GM21423 (cell line): ENCODE measurements at regions not wholly inside any gene's neighbourhood (a gene's known extent, or its start where the extent isn't known, plus 50 kb on each side); places are given as distances from the start of the nearest gene placed in this dataset.

Experiments
- ATAC-seq: cut with Tn5 transposase; IDR thresholded peaks from one replicate; pipeline ENCODE4 v1.9.1; 2021; ENCODE audit warnings: mild to moderate bottlenecking, moderate library complexity; ENCODE audit not compliant: unreplicated experiment

DNA sequence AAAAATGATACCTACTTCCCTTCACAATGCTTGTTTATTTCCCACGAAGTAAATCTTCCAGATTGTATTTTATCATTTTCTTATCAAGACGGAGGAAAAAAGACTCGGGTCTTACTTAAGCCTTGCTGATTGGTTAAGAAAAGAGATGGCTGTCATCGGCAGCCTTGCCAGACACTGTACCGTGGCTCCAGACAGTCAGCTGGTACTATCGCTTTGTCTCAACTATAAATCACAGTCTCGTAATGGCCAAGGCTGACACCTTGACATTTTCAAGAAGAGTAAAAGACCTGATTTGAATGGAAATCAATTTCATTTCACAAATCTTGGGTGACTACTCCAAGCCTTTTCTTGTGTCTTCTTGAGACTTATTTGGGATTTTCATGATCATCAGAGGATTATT, 868.0 kb downstream of the USP25 start:
- ATAC-seq = no peak

DNA sequence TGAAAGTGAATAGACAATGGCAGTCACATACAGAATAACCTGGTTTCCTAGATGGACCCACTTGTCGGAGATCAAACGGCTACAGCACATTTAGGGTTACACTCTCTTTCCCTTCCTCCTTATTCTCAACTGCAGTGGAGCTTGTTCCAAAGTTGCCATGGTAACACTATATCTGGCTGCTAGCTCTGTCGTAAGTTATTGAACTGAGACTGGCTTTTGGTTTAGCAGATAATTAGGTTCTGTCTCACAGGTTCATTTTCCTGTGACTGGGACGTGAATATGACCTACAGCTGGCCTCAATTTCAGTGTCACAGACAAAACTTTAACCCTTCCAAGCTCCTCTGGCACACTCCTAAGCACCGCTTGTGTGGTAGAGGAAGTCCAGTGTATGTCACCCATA, 875.8 kb downstream of the USP25 start:
- no peak for ATAC-seq

DNA sequence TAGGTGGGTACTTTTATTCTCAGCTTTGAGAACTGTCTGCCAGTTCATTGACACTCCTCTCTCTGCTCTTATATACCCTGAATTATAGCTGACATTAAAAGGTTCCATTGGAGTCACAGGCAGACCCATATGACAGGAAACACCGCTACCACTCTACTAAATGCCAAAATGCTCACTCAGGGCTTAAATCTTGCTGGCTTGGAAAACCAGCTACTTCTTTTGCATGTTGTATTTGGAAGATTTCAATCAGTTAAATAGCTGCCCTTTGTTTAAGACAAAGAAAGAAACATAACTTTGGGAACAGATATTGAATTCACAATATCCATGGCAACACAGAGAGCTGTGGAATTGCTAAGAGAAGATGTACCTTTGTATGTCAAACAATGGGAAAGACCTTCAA, 876.5 kb downstream of the USP25 start:
- no peak for ATAC-seq

DNA sequence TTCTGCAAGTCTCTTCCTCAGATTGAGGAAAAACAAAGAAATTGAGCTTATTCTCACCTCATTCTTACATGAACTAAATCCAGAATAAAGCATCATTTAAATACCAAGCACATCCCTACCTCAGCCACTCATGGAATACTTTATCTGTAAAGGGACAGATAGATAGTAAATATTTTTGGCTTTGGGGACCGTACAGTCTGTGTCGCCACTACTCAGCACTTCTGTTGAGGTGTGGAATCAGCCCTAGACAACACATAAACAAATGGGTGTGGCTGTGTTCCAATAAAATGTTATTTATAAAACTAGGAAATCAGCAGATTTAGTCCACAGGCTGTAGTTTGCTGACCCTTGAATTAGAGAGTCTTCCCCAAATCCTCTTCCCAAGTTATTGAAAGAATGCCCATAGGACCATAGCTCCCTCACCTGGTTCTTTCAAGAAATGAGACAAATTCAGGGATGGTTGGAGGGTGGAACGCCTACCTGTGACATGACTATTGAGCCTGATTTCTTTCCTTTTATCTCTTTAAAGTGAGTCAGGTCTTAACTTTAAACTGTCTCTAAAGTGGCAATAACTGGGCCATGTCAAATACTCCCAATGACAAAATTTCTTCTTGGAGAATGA, 878.5 kb downstream of the USP25 start:
- ATAC-seq = no peak

DNA sequence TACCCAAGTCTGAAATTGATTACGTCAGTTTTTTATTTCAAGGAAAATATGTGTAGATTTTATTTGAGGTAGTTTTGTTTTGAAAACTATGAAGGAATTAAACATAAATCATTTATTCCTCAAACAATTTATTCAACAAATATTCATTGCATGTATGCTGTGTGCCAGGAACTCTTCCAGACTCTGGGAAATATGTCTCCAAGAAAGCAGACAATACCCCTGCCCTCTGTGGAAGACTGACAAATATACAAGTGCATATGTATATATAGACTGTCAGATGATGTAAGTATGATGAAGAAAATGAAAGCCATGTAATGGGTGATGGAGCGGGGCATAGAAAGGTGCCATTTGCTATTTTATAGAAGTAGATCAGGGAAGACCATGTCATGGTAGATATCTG, 889.5 kb downstream of the USP25 start:
- ATAC-seq = no peak

DNA sequence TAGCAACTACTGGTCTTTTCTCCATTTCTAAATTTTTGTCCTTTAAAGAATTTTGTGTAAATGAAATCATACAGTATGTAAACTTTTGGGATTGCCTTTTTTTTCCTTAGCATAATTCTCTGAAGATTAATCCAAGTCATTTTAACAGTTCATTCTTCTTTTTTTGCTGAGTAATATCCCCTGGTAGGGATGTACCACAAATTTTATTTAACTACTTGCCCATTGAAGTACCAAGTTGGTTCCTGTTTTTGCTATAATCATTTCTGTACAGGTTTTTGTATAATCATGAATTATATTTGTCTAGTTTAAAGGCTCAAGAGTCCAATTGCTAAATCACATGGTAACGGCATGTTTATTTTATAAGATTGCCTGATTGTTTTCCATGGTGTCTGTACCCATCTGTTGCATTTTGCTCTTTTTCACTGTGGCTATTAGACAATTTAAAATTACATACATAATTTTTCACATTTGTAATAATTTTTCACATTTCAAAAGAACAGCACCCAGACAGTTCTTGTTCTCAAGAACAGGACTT, 891.1 kb downstream of the USP25 start:
- ATAC-seq = no peak

DNA sequence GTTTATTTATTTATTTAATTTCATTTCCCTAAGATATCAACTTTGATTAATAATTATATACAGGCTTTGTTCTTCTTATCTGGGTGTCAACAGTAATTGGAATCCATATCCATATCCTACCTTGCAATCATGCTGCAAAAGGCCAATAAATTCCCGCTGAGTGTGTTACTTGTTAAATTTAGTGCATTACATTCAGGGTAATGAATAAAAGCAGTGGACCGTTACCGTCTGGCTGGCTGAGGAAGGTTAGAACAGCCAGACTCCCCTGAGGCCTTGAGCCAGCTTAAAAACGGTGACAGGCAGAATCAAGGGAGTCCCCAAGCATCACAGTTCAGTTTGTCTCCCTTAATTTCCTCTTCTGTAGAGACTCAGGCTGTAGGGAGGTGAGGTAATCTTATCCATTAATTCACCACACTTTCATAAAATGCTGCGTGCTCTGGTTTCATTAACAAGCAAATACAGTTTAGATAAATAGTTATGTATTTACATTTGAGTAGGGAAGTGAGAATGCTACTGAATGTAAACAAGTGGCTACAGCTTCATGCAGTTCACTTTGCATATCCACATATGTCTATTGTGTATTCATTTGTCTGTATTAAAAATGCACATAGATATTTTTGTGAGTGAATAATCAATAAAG, 888.2 kb upstream of the CXADR start:
- no peak for ATAC-seq

DNA sequence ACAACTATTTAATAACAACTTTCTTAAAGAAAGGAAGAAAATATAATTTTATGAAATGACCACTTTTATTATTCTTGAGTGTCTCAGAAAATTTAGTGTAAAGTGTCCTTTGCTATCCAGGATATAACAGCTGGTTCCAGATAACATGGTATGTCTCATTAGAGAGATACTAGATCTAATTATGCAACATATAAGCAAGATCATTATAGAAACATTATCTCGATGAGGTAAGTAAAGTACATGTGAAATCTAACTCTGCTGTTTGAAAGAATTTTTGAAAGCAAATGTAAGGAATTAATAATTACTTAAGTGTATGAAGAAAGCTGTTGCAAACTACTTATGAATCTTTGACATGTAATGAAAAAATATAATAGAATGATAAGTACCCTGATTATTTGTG, 887.4 kb upstream of the CXADR start:
- ATAC-seq = no peak

DNA sequence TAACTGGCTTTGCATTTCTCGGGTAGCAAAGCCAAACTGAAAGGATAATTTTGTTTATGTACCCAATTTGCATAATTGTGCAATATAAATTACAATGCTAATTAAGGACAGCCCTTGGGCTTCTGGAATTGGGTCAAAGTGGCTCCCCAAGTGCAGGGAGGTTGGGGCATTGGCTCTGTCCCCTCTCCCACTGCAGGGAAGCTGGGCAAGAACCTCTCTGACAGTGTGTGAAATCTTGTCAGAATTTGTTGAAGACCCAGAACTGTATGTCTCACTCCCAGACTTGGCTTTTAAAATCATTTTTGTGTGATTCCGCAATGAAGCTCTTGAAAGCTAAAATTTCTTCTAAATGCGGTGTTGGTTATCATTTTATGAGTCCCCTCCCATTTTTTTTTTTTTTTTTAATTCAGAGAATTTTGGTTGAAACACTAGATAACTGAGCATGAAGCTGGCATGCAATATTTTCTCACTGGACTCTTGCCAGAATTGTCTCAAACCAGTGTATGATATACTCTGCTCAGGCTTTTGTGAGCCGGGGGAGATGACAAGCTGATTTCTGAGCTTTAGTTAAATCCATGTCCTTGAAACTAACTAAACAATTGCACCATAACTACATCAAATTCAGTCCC, 878.9 kb upstream of the CXADR start:
- ATAC-seq = no peak

DNA sequence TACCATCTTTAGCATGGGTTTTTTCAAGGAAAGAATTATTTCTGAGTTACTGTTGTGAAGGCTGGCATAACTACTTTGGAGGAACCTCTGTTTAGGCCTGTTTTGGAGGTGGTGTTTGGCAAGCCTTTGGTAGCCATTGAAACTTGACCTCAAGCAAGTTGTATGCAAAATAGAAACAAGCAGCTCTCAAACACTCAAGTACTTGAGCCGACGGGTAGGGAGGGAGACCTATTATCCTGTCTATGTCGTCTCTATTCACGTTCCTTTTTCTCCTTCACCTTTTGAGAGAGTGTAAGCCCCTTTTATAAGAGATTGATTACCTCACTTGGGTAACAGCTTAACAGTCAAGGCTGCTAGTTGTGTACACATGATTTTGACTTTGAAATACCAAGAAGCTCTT, 878.3 kb upstream of the CXADR start:
- no peak for ATAC-seq

DNA sequence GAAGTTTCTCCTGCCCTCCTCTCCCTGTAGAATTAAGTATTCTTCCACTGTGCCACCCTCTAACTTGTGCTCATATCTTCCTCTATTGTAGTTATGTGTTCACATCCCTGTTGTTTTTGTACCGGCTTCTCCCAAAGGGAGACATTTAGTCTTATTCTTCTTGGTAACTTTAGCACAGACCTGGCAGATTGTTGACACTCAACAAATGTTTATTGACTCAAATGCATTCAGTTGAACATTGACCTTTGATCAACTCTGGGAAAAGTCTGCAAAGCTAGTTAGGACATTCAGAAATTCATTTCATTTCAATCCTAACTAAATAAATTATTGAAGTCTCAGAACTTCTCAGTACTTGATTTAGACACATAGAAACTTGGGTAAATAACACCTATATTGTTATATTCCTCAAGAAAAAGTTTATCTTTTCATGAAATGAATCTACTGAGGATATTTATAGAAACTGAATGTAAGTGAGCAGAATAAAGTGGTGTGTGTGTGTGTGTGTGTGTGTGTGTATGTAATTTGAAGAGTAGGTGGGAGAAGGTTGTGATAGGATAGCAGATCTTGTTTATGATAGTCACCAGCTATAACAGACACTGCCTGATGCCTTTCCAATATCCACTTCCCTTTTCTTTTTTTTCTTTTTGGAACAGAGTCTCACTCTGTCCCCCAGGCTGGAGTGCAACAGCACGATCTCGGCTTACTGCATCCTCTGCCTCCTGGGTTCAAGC, 872.4 kb upstream of the CXADR start:
- ATAC-seq = no peak

DNA sequence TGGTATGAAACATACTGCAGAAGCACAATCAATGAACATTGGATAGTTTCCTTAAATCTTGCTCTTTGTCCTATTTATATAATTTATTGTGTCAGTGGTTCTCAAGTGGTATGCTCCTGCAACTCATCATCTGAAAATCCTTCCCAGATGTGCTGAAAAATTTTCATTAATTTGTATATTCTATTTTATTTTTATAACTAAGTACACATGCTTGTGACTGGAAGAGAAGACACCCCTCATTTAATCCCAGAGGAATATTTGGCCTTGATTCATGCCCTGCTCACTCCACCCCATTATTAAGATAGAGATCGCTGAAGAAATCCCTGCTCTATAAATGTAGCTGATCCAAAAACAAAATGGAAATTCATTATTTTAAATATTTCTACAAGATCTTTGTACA, 870.5 kb upstream of the CXADR start:
- no peak for ATAC-seq

DNA sequence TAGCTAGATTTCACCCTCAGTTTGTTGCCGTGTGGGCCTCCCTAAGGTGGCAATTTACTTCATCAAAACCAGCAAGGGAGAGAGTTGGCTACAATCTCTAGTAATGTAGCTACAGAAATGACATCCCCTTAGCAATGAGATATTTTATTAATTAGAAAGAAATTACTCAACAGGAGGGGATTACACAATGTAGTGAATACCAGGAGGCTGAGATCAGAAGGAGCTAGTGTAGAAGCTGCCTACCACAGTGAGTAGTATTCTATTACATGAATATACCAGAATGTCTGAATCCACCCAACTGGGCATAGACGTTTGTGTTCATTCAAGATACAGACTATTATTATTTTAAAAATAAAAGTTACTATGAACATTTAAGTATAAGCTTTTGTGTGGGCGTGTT, 868.2 kb upstream of the CXADR start:
- ATAC-seq = no peak

DNA sequence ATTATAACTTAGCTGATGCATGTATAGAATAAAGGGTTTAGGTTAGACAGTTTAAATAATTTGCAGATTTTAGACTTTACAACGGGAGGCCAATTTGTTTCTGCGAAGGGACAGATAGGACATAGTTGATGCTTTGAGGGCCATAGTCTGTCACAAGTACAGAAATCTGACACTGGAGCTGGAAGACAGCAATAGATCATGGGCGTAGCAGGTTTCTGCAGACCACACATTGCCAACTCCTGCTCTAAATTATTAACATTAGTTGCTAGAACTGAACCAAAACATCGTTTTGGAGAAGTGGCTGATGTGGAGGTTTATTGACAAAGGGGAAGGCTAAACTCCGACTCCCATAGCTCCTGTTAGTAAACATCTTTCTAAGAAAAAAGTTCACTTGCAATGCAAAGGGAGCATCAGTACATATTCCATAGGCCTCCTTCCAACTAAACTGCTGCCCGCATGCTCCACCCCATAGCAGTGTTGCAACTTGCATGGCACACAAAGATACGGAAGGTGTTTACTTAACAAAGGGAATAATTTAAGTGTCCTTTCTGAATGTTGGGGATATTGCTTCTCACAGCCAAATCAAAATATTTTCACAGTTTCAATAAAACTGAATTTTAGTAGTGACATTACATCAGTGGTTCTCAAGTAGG, 862.0 kb upstream of the CXADR start:
- no peak for ATAC-seq

DNA sequence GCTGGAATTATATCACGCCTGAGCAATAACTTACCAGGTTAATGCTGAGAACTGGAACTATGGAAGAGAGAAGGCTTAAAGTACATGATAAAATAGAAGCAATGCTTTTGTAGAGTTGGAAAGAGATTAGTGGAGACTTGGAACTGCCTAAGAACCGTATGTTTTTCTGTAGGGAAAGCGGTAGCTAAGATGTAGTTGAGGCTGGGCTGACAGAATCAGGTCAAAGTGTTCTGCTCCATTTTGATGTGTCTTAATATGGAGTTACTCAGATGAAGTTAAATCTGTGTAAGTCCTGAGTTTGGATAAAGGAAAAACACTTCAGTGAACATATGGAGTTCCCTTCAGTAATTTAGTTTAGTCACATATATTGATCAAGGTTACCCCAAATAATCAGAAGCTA, 860.9 kb upstream of the CXADR start:
- ATAC-seq = no peak

DNA sequence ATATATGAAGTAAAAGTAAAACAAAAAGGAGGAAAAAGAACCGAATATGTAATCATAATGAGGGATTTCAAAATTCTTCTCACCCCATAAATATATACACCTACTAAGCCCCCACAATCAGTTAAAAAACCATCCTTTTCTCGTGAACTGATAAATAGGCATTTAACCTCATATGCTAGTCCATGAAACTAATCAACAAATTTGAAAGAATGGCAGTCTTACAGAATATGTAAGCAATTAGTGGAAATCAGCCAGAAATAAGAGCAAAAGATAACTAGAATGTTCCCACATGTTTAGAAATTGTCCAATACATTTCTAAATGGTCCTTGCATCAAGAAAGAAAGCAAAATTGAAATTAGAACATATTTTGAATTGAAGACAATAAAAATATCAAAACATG, 849.4 kb upstream of the CXADR start:
- ATAC-seq = no peak

DNA sequence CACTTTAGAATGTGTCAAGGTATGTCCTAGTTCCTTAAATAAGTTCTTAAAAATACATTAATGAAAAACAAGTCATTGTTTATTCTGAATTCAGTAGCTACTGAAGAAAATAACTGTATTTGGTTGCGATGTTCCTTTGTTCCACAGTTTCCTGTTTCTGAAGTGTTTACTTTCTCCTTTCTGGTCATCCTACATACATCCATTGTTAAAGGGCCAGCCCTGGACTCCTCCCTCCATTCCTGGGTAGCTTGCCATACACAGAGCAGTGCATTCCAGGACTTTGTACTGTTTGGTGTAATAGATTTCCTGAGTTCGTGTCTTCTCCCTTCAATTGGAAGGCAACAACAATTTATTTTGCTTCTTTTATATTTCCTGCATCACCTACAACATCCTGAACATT, 845.4 kb upstream of the CXADR start:
- no peak for ATAC-seq

DNA sequence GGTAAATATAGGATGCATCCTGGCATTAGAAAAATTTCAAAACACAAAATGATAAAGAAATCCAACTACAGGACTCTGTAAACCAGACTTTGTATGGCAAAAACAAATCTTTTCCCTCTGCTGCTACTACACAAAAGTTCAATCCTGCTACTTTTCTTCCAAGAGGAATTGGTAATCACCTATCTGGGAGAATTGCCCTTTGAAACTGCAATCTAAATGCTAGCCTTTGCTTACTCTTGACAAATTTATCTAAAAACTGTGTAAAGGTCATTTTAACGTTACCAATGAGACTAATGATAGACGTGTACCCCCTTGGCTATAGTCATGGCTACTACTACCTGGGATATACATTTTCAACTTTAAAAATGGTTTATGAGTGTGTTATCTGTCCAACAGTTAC, 837.9 kb upstream of the CXADR start:
- ATAC-seq = no peak

DNA sequence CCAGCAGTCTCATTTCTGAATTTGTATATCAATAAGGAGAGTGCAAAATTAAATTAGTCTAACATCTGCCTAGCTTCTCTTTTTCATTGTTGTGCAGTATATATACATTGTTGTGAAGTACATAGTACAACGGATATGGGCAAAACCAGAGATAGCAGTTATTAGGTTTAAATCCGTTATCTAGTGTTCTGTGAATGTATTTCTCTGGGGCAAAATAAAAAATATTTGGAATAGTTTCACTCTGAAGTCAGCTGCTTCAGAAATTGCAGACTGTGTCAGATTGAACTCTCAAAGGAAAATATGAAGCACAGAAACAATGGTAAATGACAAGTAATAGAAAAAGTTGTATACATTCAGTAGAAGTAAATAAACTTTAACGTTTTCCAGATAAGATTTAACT, 836.5 kb upstream of the CXADR start:
- no peak for ATAC-seq

DNA sequence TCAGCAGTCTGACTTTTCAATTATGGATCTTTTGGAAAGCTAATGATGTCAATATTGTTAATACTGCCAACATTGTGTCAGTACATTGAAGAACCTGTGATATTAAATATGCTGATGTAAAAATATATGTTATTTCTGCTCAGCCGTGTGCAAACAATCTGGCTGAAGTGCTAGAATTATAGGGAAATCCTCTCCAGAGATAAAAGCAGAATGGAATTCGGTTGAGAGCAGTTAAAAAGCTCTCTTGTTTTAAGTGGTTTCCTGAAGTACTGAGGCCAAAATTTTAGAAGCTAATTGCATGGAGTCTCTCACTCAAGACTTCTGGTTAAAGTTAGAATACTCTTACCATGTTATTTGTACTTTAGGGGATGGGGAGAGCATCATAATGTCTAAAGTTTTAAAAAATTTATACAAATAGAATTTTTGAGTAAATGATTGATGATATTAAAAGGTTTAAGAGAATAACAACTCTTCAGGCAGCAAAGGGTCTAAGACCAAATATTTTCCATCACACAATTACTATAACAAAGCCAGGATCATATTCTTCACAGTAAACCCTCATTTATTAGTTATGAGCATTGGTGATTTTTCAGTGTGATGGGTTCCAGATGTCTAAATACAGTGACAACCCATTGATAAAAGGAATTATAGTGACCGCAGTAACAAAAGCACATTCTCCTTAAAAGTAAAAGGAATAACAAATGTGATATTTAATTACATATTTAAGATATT, 834.2 kb upstream of the CXADR start:
- no peak for ATAC-seq

DNA sequence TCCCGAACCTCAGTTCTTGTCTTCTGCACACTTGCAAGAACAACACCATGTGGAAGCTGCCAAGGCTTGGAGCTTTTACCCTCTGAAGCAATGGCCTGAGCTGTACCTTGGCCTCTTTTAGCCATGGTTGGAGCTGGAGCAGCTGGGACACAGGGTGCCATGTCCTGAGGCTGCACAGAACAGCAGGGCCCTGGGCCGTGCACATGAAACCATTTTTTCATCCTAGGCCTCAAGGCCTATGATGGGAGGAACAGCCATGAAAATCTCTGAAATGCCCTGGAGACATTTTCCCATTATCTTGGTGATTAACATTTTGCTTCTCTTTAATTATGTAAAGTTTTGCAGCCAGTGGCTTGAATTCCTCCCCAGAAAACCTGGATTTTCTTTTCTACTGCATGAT, 817.8 kb upstream of the CXADR start:
- no peak for ATAC-seq
